Naive thymus-derived CD4-positive, alpha-beta T cell (primary cell): ENCODE measurements at regions not wholly inside any gene's neighbourhood (a gene's known extent, or its start where the extent isn't known, plus 50 kb on each side); places are given as distances from the start of the nearest gene placed in this dataset.

Experiments used
- ATAC-seq: fragments of 150-1000 bp; cut with Tn5 transposase; 2 replicates; pipeline ENCODE4 v1.10.0; 2021; ENCODE audit warnings: mild to moderate bottlenecking, moderate library complexity
- CTCF ChIA-PET: fragments of 350-600 bp; sonication (Branson Sonifier 250); formaldehyde crosslinking; loops from one replicate; lab custom pipeline; 2021; ENCODE audit warnings: antibody characterized with exemption; lab: Charles Lee
- POLR2A ChIA-PET: fragments of 350-600 bp; sonication (Branson Sonifier 250); formaldehyde crosslinking; loops from one replicate; lab custom pipeline; 2021; ENCODE audit warnings: antibody characterized with exemption, inconsistent platforms; lab: Charles Lee
- DNase-seq, 9 donors: peaks; one replicate each; pipeline versions ENCODE4 v3.0.0 to v3.0.0-alpha.2; 2020 to 2022; ENCODE audit warnings: mixed read lengths in 1 of 9
- H3K27ac ChIP-seq: one replicate; pipeline ENCODE4 v1.7.0; 2013; ENCODE audit warnings: mild to moderate bottlenecking, low read depth, low read length, moderate library complexity
- H3K27me3 ChIP-seq, 2 donors: one replicate each; pipeline ENCODE4 v1.7.0; 2013; ENCODE audit warnings: low read length in 2 of 2, mild to moderate bottlenecking in 2 of 2, moderate library complexity in 2 of 2; ENCODE audit not compliant: control insufficient read depth in 2 of 2, insufficient read depth in 2 of 2
- H3K36me3 ChIP-seq, 3 experiments: 1 replicate in 2 of 3; 2 replicates in 1 of 3; pipeline ENCODE4 v1.7.0; 2013; ENCODE audit warnings: low read length in 3 of 3, mild to moderate bottlenecking in 3 of 3, moderate library complexity in 1 of 3; ENCODE audit not compliant: insufficient read depth in 3 of 3, control insufficient read depth in 2 of 3
- H3K4me1 ChIP-seq, 2 donors: one replicate each; pipeline ENCODE4 v1.7.0; 2013; ENCODE audit warnings: low read length in 2 of 2, mild to moderate bottlenecking in 2 of 2, moderate library complexity in 1 of 2; ENCODE audit not compliant: control insufficient read depth in 2 of 2, insufficient read depth in 2 of 2
- H3K4me3 ChIP-seq: 2 replicates; pipeline ENCODE4 v1.7.0; 2013; ENCODE audit warnings: mild to moderate bottlenecking, low read length
- H3K9me3 ChIP-seq, 3 experiments: 1 replicate in 2 of 3; 2 replicates in 1 of 3; pipeline ENCODE4 v1.7.0; 2013; ENCODE audit warnings: low read length in 3 of 3; ENCODE audit not compliant: control insufficient read depth in 2 of 3
- H3K27ac Mint-ChIP-seq, 9 donors: one replicate each; pipeline ENCODE4 v1.8.0; 2020 to 2022; ENCODE audit warnings: mixed read lengths in 9 of 9, mild to moderate bottlenecking in 8 of 9, moderate library complexity in 5 of 9, inconsistent platforms in 2 of 9
- H3K27me3 Mint-ChIP-seq, 5 donors: one replicate each; pipeline ENCODE4 v1.8.0; 2021 to 2022; ENCODE audit warnings: mixed read lengths in 5 of 5, mild to moderate bottlenecking in 1 of 5
- H3K36me3 Mint-ChIP-seq, 5 donors: one replicate each; pipeline ENCODE4 v1.8.0; 2020 to 2022; ENCODE audit warnings: mixed read lengths in 5 of 5, mild to moderate bottlenecking in 3 of 5, inconsistent platforms in 1 of 5
- H3K4me1 Mint-ChIP-seq, 7 donors: one replicate each; pipeline ENCODE4 v1.8.0; 2020 to 2022; ENCODE audit warnings: mixed read lengths in 7 of 7, mild to moderate bottlenecking in 3 of 7, inconsistent platforms in 1 of 7
- H3K4me3 Mint-ChIP-seq, 10 donors: one replicate each; pipeline ENCODE4 v1.8.0; 2020 to 2022; ENCODE audit warnings: mild to moderate bottlenecking in 10 of 10, mixed read lengths in 10 of 10, moderate library complexity in 6 of 10, inconsistent platforms in 2 of 10
- H3K9me3 Mint-ChIP-seq, 11 donors: one replicate each; pipeline ENCODE4 v1.8.0; 2020 to 2022; ENCODE audit warnings: mixed read lengths in 11 of 11, mild to moderate bottlenecking in 4 of 11, inconsistent platforms in 1 of 11, moderate library complexity in 1 of 11
- intact Hi-C, 2 donors: fragments of 100-400 bp; cut with micrococcal nuclease; formaldehyde crosslinking; loops; one replicate each; pipeline ENCODE4 v1.15.1; 2023

- Mint-ChIP-seq H3K36me3 (no peaks in the 10 kb centered on the region), H3K4me1 (peaks cover 0 to 5% (median 0%) of the 10 kb centered on the region in 7 donors), H3K9me3 (peaks cover 0 to 4% (median 0%) of the 10 kb centered on the region in 11 donors), H3K4me3 (no peak overlapping the region), H3K27me3 (peaks cover 0 to 8% (median 0%) of the 10 kb centered on the region in 5 donors), H3K27ac (no peak overlapping the region)
- ATAC-seq, result no peak
- Histone ChIP-seq H3K4me1 (no peaks in the 10 kb centered on the region), H3K27ac (no peak overlapping the region), H3K27me3 (no peaks in the 10 kb centered on the region), H3K36me3 (no peaks in the 10 kb centered on the region), H3K4me3 (no peak overlapping the region), H3K9me3 (no peaks in the 10 kb centered on the region)
- intact Hi-C loops, result no loop called here
- CTCF ChIA-PET, result no interaction called here
- POLR2A ChIA-PET, result no interaction called here
- no peak for DNase-seq
These were observed 53.5 kb upstream of the TNS3 start for GRCh38 chr7:47635091-47636080.

- Mint-ChIP-seq H3K36me3 (no peaks in the 10 kb centered on the region), H3K27ac (no peak overlapping the region), H3K4me1 (peaks cover 0 to 4% (median 0%) of the 10 kb centered on the region in 7 donors), H3K9me3 (peaks cover 0 to 2% (median 0%) of the 10 kb centered on the region in 11 donors), H3K4me3 (no peak overlapping the region), H3K27me3 (peaks cover 0 to 8% (median 0%) of the 10 kb centered on the region in 5 donors)
- Histone ChIP-seq H3K27ac (no peak overlapping the region), H3K4me1 (no peaks in the 10 kb centered on the region), H3K4me3 (no peak overlapping the region), H3K36me3 (no peaks in the 10 kb centered on the region), H3K27me3 (no peaks in the 10 kb centered on the region), H3K9me3 (no peaks in the 10 kb centered on the region)
- ChIA-PET POLR2A (no interaction called here), CTCF (no interaction called here)
- ATAC-seq (no peak), DNase-seq (no peak)
- intact Hi-C loops, result no loop called here
These were observed 52.4 kb upstream of the TNS3 start for GRCh38 chr7:47634273-47634672.

- Histone ChIP-seq H3K4me1 (no peaks in the 10 kb centered on the region), H3K36me3 (no peaks in the 10 kb centered on the region), H3K9me3 (no peaks in the 10 kb centered on the region), H3K27ac (no peak overlapping the region), H3K27me3 (no peaks in the 10 kb centered on the region), H3K4me3 (no peak overlapping the region)
- intact Hi-C loops, result no loop called here
- POLR2A ChIA-PET, result no interaction called here
- no peak overlapping the region for H3K27ac Mint-ChIP-seq
- peaks cover 0 to 2% (median 0%) of the 10 kb centered on the region in 11 donors for H3K9me3 Mint-ChIP-seq
- ATAC-seq (no peak), DNase-seq (no peak)
- no peak overlapping the region for H3K4me3 Mint-ChIP-seq
- H3K27me3 Mint-ChIP-seq, result peaks cover 0 to 4% (median 0%) of the 10 kb centered on the region in 5 donors
- no peaks in the 10 kb centered on the region for H3K36me3 Mint-ChIP-seq
- CTCF ChIA-PET, result no interaction called here
- H3K4me1 Mint-ChIP-seq, result peaks cover 0 to 4% (median 0%) of the 10 kb centered on the region in 7 donors
These were observed 51.2 kb upstream of the TNS3 start for GRCh38 chr7:47633134-47633533.
